ENCODE measurements at regions not wholly inside any gene's neighbourhood (a gene's known extent, or its start where the extent isn't known, plus 50 kb on each side); places are given as distances from the start of the nearest gene placed in this dataset.

DNA sequence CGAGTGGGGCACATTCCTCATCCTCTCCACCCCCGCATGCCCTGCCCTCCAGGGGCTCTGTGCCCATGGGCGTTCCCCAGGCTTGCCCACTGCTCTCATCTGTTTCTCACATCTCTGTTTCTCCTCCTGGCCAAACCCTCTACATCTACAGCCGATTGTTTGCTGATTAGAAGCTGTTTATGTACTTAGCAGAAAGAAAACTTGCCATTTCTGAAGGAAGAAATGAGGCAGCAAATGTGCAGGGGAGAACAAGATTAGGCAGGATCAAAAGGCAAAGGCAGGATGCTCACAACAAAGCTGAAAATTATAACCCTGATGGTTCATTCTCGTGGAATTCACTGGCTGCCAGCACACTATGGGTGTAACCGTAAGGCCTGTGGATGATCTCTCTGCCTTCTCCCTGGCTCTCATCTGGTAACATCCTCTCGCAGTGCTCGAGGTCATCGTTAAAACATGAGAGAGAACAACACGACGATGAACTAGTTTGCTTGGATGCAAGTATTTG lies 111.6 kb upstream of the KLF14 start:
- ATAC-seq (ENCODE audit: low read depth): no peak
- Mint-ChIP-seq H3K4me1 (peaks cover 17% of the 10 kb centered on the region), H3K27ac (peak overlapping the region; percentile 38), H3K9me3 (ENCODE audit: insufficient read depth) (no peaks in the 10 kb centered on the region), H3K27me3 (no peaks in the 10 kb centered on the region), H3K4me3 (no peak overlapping the region)
- Histone ChIP-seq H3K79me2 (ENCODE audit: control insufficient read depth, insufficient read depth, low read length) (no peaks in the 10 kb centered on the region), H4K20me1 (ENCODE audit: control insufficient read depth, insufficient read depth, low read length, poor library complexity, severe bottlenecking) (no peaks in the 10 kb centered on the region), H2AFZ (ENCODE audit: insufficient read depth, low read depth, low read length, poor library complexity, severe bottlenecking) (no peak overlapping the region), H3K27ac (ENCODE audit: low read length in 2 of 2) (no peak overlapping the region), H3K4me2 (replicated peaks; ENCODE audit: low read depth, low read length, poor library complexity, severe bottlenecking) (no peak overlapping the region), H3K4me1 (ENCODE audit: control insufficient read depth in 2 of 2, insufficient read depth in 2 of 2, low read length in 2 of 2) (peaks cover 12% of the 10 kb centered on the region in 2 donors), H3K4me3 (ENCODE audit: control extremely low read depth in 1 of 5, extremely low read depth in 1 of 5, insufficient read depth in 1 of 5, low read depth in 2 of 5, low read length in 4 of 5) (no peak overlapping the region), H3K9ac (ENCODE audit: low read length) (no peak overlapping the region), H3K36me3 (replicated peaks in 1 of 2; ENCODE audit: control extremely low read depth in 1 of 2, control insufficient read depth in 1 of 2, extremely low read depth in 1 of 2, insufficient read depth in 2 of 2, low read length in 1 of 2) (no peaks in the 10 kb centered on the region), H3K9me3 (ENCODE audit: control extremely low read depth in 1 of 3, control insufficient read depth in 2 of 3, insufficient read depth in 1 of 3, low read length in 2 of 3) (peaks cover 0 to 10% (median 0%) of the 10 kb centered on the region in 3 donors), H3K27me3 (replicated peaks in 1 of 4; ENCODE audit: control extremely low read depth in 1 of 4, control insufficient read depth in 3 of 4, insufficient read depth in 4 of 4, low read length in 3 of 4) (no peaks in the 10 kb centered on the region)
- 89% methylated on average over 4 of the region's 11 CpGs for WGBS (ENCODE audit: insufficient coverage)
- intact Hi-C loops (cut with micrococcal nuclease): no loop called here
- ChIA-PET CTCF (interaction anchor here (1.4 kb wide), 1 partner anchor 15 kb away, joined by 4 read pairs; no protein-coding TSS in a partner anchor), POLR2A (no interaction called here)
- DNase-seq: no peak
- TF ChIP-seq CTCF (IDR thresholded peaks at IDR 0.05): no peak
- TF ChIP-seq EZH2 (IDR thresholded peaks at IDR 0.05; ENCODE audit: borderline replicate concordance, insufficient read depth, low read depth, low read length, poor library complexity, severe bottlenecking): no peak

GRCh38 chr7:130849604-130850003 lies 115.6 kb upstream of the KLF14 start:
- no peaks in the 10 kb centered on the region for H3K79me2 ChIP-seq (ENCODE audit: control insufficient read depth, insufficient read depth, low read length)
- WGBS (ENCODE audit: insufficient coverage): no CpG with 5 or more reads among the region's 2 CpGs
- no peaks in the 10 kb centered on the region for H3K27me3 ChIP-seq (replicated peaks in 1 of 4; ENCODE audit: control extremely low read depth in 1 of 4, control insufficient read depth in 3 of 4, insufficient read depth in 4 of 4, low read length in 3 of 4)
- no peak overlapping the region for H3K4me3 ChIP-seq (ENCODE audit: control extremely low read depth in 1 of 5, extremely low read depth in 1 of 5, insufficient read depth in 1 of 5, low read depth in 2 of 5, low read length in 4 of 5)
- H3K27ac ChIP-seq (ENCODE audit: low read length in 2 of 2): no peak overlapping the region
- no peaks in the 10 kb centered on the region for H3K27me3 Mint-ChIP-seq
- H3K4me2 ChIP-seq (replicated peaks; ENCODE audit: low read depth, low read length, poor library complexity, severe bottlenecking): no peak overlapping the region
- no peak overlapping the region for H2AFZ ChIP-seq (ENCODE audit: insufficient read depth, low read depth, low read length, poor library complexity, severe bottlenecking)
- peaks cover 0 to 3% of the 10 kb centered on the region in 2 experiments for H3K36me3 ChIP-seq (replicated peaks in 1 of 2; ENCODE audit: control extremely low read depth in 1 of 2, control insufficient read depth in 1 of 2, extremely low read depth in 1 of 2, insufficient read depth in 2 of 2, low read length in 1 of 2)
- H3K9me3 ChIP-seq (ENCODE audit: control extremely low read depth in 1 of 3, control insufficient read depth in 2 of 3, insufficient read depth in 1 of 3, low read length in 2 of 3): peaks cover 0 to 3% (median 0%) of the 10 kb centered on the region in 3 donors
- H3K4me1 Mint-ChIP-seq: no peaks in the 10 kb centered on the region
- intact Hi-C loops (cut with micrococcal nuclease): no loop called here
- no peaks in the 10 kb centered on the region for H3K4me1 ChIP-seq (ENCODE audit: control insufficient read depth in 2 of 2, insufficient read depth in 2 of 2, low read length in 2 of 2)
- peaks cover 1% of the 10 kb centered on the region for H3K9me3 Mint-ChIP-seq (ENCODE audit: insufficient read depth)
- DNase-seq (no peak), ATAC-seq (ENCODE audit: low read depth) (no peak)
- H3K9ac ChIP-seq (ENCODE audit: low read length): no peak overlapping the region
- POLR2A ChIA-PET: no interaction called here
- H3K4me3 Mint-ChIP-seq: no peak overlapping the region
- H4K20me1 ChIP-seq (ENCODE audit: control insufficient read depth, insufficient read depth, low read length, poor library complexity, severe bottlenecking): no peaks in the 10 kb centered on the region
- H3K27ac Mint-ChIP-seq: no peak overlapping the region
- CTCF ChIA-PET: no interaction called here
- TF ChIP-seq EZH2 (IDR thresholded peaks at IDR 0.05; ENCODE audit: borderline replicate concordance, insufficient read depth, low read depth, low read length, poor library complexity, severe bottlenecking): no peak

Data from B cell (primary cell).